H1 (cell line): ENCODE measurements at regions not wholly inside any gene's neighbourhood (a gene's known extent, or its start where the extent isn't known, plus 50 kb on each side); places are given as distances from the start of the nearest gene placed in this dataset.

Source experiments
- BRCA1 ChIP-seq: IDR thresholded peaks from 2 replicates; pipeline ENCODE4 v1.6.1; 2012; ENCODE audit warnings: low read depth, low read length, improper control_type of control experiment
- CTCF ChIP-seq, 3 experiments: IDR thresholded peaks; 1 replicate in 2 of 3; 2 replicates in 1 of 3; pipeline versions ENCODE4 v1.5.1 to v1.6.1; 2011; ENCODE audit warnings: low read length in 3 of 3, mild to moderate bottlenecking in 3 of 3, inconsistent platforms in 2 of 3, low read depth in 1 of 3, moderate library complexity in 1 of 3; ENCODE audit not compliant: insufficient read depth in 1 of 3; ENCODE audit errors: control extremely low read depth in 1 of 3
- E2F6 ChIP-seq: IDR thresholded peaks from 2 replicates; pipeline ENCODE4 v1.6.1; 2012; ENCODE audit warnings: inconsistent platforms
- JUND ChIP-seq: IDR thresholded peaks from 2 replicates; pipeline ENCODE4 v1.6.1; 2011; ENCODE audit warnings: mild to moderate bottlenecking, improper control_type of control experiment, low read length
- POU5F1 ChIP-seq: IDR thresholded peaks from 2 replicates; pipeline ENCODE4 v1.6.1; 2011; ENCODE audit warnings: low read depth, mild to moderate bottlenecking, low read length, moderate library complexity
- SP1 ChIP-seq: IDR thresholded peaks from 2 replicates; pipeline ENCODE4 v1.6.1; 2011; ENCODE audit warnings: low read depth, low read length
- TBP ChIP-seq: IDR thresholded peaks from 2 replicates; pipeline ENCODE4 v1.6.1; 2011; ENCODE audit warnings: low read depth, low read length, improper control_type of control experiment

- no peak for TF ChIP-seq BRCA1
- TF ChIP-seq SP1, result no peak
- TF ChIP-seq TBP, result no peak
- no peak for TF ChIP-seq JUND
- TF ChIP-seq POU5F1, result no peak
- TF ChIP-seq CTCF (IDR thresholded peaks at IDR 0.05; ENCODE audit: control extremely low read depth in 1 of 3, insufficient read depth in 1 of 3, low read depth in 1 of 3, low read length in 3 of 3), result no peak
- TF ChIP-seq E2F6, result no peak
These were observed 182.5 kb downstream of the GAS1 start (continued) for GRCh38 chr9:86764671-86765343.
